Dermis blood vessel endothelial cell (primary cell): ENCODE measurements at regions not wholly inside any gene's neighbourhood (a gene's known extent, or its start where the extent isn't known, plus 50 kb on each side); places are given as distances from the start of the nearest gene placed in this dataset.

Source experiments
- DNase-seq: peaks from one replicate; pipeline ENCODE4 v3.0.0; 2010

- DNase-seq: no peak
Observed at GRCh38 chr2:105617631-105618350, 126.9 kb upstream of the NCK2 start.

GRCh38 chr2:105615305-105615704 is 129.4 kb upstream of the NCK2 start:
- DNase-seq: no peak

- no peak for DNase-seq
Observed at GRCh38 chr2:105611811-105612424, 132.8 kb upstream of the NCK2 start.

GRCh38 chr2:105611333-105611637 is 133.4 kb upstream of the NCK2 start:
- DNase-seq: no peak

- no peak for DNase-seq
Observed at GRCh38 chr2:105610576-105611332, 134.0 kb upstream of the NCK2 start.

- no peak for DNase-seq
Observed at GRCh38 chr2:105609746-105610402, 134.8 kb upstream of the NCK2 start.

GRCh38 chr2:105607920-105608504 is 136.7 kb upstream of the NCK2 start:
- DNase-seq: no peak

GRCh38 chr2:105606081-105606480 is 138.6 kb upstream of the NCK2 start:
- DNase-seq: no peak

GRCh38 chr2:105604938-105605337 is 139.8 kb upstream of the NCK2 start:
- no peak for DNase-seq

- DNase-seq: no peak
Observed at GRCh38 chr2:105600949-105601794, 143.5 kb upstream of the NCK2 start.

GRCh38 chr2:105600602-105600948 is 144.1 kb upstream of the NCK2 start:
- no peak for DNase-seq

- no peak for DNase-seq
Observed at GRCh38 chr2:105600037-105600442, 144.7 kb upstream of the NCK2 start.

- no peak for DNase-seq
Observed at GRCh38 chr2:105598829-105599698, 145.6 kb upstream of the NCK2 start.

GRCh38 chr2:105597806-105598803 is 146.6 kb upstream of the NCK2 start:
- no peak for DNase-seq

- no peak for DNase-seq
Observed at GRCh38 chr2:105597011-105597805, 147.5 kb upstream of the NCK2 start.

GRCh38 chr2:105596411-105596921 is 148.2 kb upstream of the NCK2 start:
- no peak for DNase-seq

GRCh38 chr2:105595536-105595935 is 149.2 kb upstream of the NCK2 start:
- DNase-seq: no peak

- no peak for DNase-seq
Observed at GRCh38 chr2:105593221-105593967, 151.3 kb upstream of the NCK2 start.
